ENCODE measurements at regions not wholly inside any gene's neighbourhood (a gene's known extent, or its start where the extent isn't known, plus 50 kb on each side); places are given as distances from the start of the nearest gene placed in this dataset.

DNA sequence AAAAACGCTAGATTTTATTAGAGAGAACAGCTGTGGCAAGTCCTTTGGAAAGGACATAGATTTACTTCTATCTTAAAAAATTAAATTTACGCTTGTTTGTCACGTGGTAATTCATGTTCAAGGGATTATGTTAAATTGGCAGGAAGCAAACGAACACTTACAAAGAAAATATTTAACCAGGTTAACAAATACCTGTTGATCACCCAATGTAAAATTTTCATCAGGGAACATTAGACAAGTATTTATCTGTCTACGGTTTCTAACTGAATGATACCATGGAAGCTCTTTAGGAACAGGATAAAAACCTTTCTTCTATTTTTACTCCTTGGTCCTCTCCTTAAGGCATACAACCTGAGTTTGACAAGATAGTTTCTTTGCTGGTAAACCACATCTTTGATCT, 122.2 kb downstream of the NOC3L start:
- TF ChIP-seq, protein P1, sequence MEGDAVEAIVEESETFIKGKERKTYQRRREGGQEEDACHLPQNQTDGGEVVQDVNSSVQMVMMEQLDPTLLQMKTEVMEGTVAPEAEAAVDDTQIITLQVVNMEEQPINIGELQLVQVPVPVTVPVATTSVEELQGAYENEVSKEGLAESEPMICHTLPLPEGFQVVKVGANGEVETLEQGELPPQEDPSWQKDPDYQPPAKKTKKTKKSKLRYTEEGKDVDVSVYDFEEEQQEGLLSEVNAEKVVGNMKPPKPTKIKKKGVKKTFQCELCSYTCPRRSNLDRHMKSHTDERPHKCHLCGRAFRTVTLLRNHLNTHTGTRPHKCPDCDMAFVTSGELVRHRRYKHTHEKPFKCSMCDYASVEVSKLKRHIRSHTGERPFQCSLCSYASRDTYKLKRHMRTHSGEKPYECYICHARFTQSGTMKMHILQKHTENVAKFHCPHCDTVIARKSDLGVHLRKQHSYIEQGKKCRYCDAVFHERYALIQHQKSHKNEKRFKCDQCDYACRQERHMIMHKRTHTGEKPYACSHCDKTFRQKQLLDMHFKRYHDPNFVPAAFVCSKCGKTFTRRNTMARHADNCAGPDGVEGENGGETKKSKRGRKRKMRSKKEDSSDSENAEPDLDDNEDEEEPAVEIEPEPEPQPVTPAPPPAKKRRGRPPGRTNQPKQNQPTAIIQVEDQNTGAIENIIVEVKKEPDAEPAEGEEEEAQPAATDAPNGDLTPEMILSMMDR (conservative IDR thresholded peaks at IDR 0.05; ENCODE audit: low read depth, low read length): no peak
- TF ChIP-seq EZH2 (IDR thresholded peaks at IDR 0.05; ENCODE audit: borderline replicate concordance, low read depth, low read length, poor library complexity, severe bottlenecking): no peak
